Neural progenitor cell (in vitro differentiated cells): ENCODE measurements at regions not wholly inside any gene's neighbourhood (a gene's known extent, or its start where the extent isn't known, plus 50 kb on each side); places are given as distances from the start of the nearest gene placed in this dataset.

ENCODE experiments used
- EZH2 ChIP-seq: fragments of 200-600 bp; sonication (generic); IDR thresholded peaks from 2 replicates; pipeline ENCODE4 v1.6.1; 2017; ENCODE audit warnings: antibody characterized with exemption, mild to moderate bottlenecking, moderate library complexity
- EZH2phosphoT487 ChIP-seq: fragments of 200-600 bp; sonication (generic); IDR thresholded peaks from 2 replicates; pipeline ENCODE4 v1.6.1; 2017; ENCODE audit warnings: antibody characterized with exemption
- TF ChIP-seq, protein P1 (sequence below): fragments of 200-600 bp; sonication (generic); IDR thresholded peaks from 2 replicates; pipeline ENCODE4 v1.5.1; 2017; ENCODE audit warnings: antibody characterized with exemption, mild to moderate bottlenecking

DNA sequence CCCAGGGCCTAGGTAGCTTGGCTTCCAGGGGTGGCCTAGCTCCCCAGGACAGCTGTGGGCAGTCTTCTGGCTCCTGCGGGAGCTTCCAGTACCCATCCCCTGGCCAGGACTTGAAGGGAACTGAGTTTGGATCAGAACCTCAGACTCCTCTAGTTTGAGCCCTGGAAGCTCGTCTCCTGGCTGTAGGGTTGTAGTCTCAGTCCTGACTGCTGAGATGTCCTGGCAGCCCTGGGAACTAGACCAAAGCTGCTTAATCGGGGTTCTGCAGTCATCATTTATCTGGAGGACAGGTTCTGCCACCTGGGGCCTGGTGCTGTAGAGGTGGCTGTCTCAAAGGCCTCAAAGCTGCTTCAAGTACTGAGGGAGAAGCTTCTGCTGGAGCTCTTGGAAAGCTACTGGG, 163.7 kb downstream of the WSCD1 start:
- TF ChIP-seq, protein P1, sequence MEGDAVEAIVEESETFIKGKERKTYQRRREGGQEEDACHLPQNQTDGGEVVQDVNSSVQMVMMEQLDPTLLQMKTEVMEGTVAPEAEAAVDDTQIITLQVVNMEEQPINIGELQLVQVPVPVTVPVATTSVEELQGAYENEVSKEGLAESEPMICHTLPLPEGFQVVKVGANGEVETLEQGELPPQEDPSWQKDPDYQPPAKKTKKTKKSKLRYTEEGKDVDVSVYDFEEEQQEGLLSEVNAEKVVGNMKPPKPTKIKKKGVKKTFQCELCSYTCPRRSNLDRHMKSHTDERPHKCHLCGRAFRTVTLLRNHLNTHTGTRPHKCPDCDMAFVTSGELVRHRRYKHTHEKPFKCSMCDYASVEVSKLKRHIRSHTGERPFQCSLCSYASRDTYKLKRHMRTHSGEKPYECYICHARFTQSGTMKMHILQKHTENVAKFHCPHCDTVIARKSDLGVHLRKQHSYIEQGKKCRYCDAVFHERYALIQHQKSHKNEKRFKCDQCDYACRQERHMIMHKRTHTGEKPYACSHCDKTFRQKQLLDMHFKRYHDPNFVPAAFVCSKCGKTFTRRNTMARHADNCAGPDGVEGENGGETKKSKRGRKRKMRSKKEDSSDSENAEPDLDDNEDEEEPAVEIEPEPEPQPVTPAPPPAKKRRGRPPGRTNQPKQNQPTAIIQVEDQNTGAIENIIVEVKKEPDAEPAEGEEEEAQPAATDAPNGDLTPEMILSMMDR, result no peak
- TF ChIP-seq EZH2, result no peak
- TF ChIP-seq EZH2phosphoT487, result no peak
